ENCODE measurements at regions not wholly inside any gene's neighbourhood (a gene's known extent, or its start where the extent isn't known, plus 50 kb on each side); places are given as distances from the start of the nearest gene placed in this dataset.

DNA sequence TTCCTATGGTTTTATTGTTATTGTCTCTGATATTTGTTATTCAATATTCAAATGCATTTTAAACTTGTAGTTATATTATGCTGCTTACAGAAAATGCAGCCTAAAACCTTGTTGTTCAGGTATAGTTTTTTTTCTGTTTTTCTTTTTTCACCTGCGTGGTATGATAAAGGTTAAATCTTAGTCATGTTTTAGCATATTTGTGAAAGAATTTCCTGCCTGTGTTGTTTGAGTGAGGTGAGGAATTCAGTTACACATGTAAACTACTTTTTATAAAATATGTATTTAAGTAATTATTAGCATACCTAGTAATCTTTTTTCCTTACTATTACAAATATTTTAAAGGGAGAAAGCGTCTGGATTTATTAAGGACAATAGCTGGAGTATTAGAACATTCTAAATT is 90.0 kb upstream of the NAALADL2 start (continued):
- TF ChIP-seq, protein P1, sequence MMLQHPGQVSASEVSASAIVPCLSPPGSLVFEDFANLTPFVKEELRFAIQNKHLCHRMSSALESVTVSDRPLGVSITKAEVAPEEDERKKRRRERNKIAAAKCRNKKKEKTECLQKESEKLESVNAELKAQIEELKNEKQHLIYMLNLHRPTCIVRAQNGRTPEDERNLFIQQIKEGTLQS (IDR thresholded peaks at IDR 0.05; ENCODE audit: insufficient read depth, low read depth, low read length), result no peak
- no peak for TF ChIP-seq KDM5A (IDR thresholded peaks at IDR 0.05; ENCODE audit: low read length)
